H1 (cell line): ENCODE measurements at regions not wholly inside any gene's neighbourhood (a gene's known extent, or its start where the extent isn't known, plus 50 kb on each side); places are given as distances from the start of the nearest gene placed in this dataset.

ENCODE experiments used
- CHD2 ChIP-seq: IDR thresholded peaks from 2 replicates; pipeline ENCODE4 v1.6.1; 2012; ENCODE audit warnings: low read length, improper control_type of control experiment
- EZH2 ChIP-seq: fragments of 200-600 bp; sonication (generic); IDR thresholded peaks from 2 replicates; pipeline ENCODE4 v1.7.1; 2012; ENCODE audit warnings: low read depth, mild to moderate bottlenecking, moderate library complexity, low read length, inconsistent platforms; ENCODE audit not compliant: severe bottlenecking
- USF2 ChIP-seq: IDR thresholded peaks from 2 replicates; pipeline ENCODE4 v1.6.1; 2011; ENCODE audit warnings: low read length, improper control_type of control experiment

- TF ChIP-seq EZH2 (no peak), USF2 (no peak), CHD2 (no peak)
Observed at GRCh38 chr2:149782572-149782971, 195.0 kb upstream of the MMADHC start (continued).
